ENCODE measurements at regions not wholly inside any gene's neighbourhood (a gene's known extent, or its start where the extent isn't known, plus 50 kb on each side); places are given as distances from the start of the nearest gene placed in this dataset.

GRCh38 chrX:5748586-5749150 lies 480.0 kb downstream of the NLGN4X start:
- Mint-ChIP-seq H3K4me3 (no peak overlapping the region), H3K9me3 (peaks cover 14% of the 10 kb centered on the region), H3K27ac (no peak overlapping the region), H3K36me3 (ENCODE audit: low read depth) (no peaks in the 10 kb centered on the region), H3K27me3 (ENCODE audit: low read depth) (no peaks in the 10 kb centered on the region), H3K4me1 (ENCODE audit: low read depth) (no peaks in the 10 kb centered on the region)
- no peak for DNase-seq (ENCODE audit: low spot score)

GRCh38 chrX:5746231-5746630 lies 482.4 kb downstream of the NLGN4X start:
- Mint-ChIP-seq H3K36me3 (ENCODE audit: low read depth) (no peaks in the 10 kb centered on the region), H3K9me3 (peaks cover 14% of the 10 kb centered on the region), H3K4me3 (no peak overlapping the region), H3K27ac (no peak overlapping the region), H3K27me3 (ENCODE audit: low read depth) (no peaks in the 10 kb centered on the region), H3K4me1 (ENCODE audit: low read depth) (no peaks in the 10 kb centered on the region)
- DNase-seq (ENCODE audit: low spot score), result no peak

GRCh38 chrX:5733501-5733900 lies 495.2 kb downstream of the NLGN4X start:
- H3K27ac Mint-ChIP-seq, result no peak overlapping the region
- H3K4me1 Mint-ChIP-seq (ENCODE audit: low read depth), result no peaks in the 10 kb centered on the region
- DNase-seq (ENCODE audit: low spot score), result no peak
- no peaks in the 10 kb centered on the region for H3K27me3 Mint-ChIP-seq (ENCODE audit: low read depth)
- no peak overlapping the region for H3K4me3 Mint-ChIP-seq
- H3K36me3 Mint-ChIP-seq (ENCODE audit: low read depth), result no peaks in the 10 kb centered on the region
- H3K9me3 Mint-ChIP-seq, result peaks cover 4% of the 10 kb centered on the region

- Mint-ChIP-seq H3K9me3 (peaks cover 4% of the 10 kb centered on the region), H3K4me1 (ENCODE audit: low read depth) (no peaks in the 10 kb centered on the region)
- no peak for DNase-seq (ENCODE audit: low spot score)
These were observed 498.1 kb downstream of the NLGN4X start for GRCh38 chrX:5730556-5730955.

GRCh38 chrX:5726224-5726623 lies 502.4 kb downstream of the NLGN4X start:
- Mint-ChIP-seq H3K4me1 (ENCODE audit: low read depth) (no peaks in the 10 kb centered on the region), H3K27ac (no peak overlapping the region), H3K36me3 (ENCODE audit: low read depth) (no peaks in the 10 kb centered on the region), H3K9me3 (peaks cover 2% of the 10 kb centered on the region), H3K4me3 (no peak overlapping the region), H3K27me3 (ENCODE audit: low read depth) (no peaks in the 10 kb centered on the region)
- DNase-seq (ENCODE audit: low spot score), result no peak

More at GRCh38 chrX:5730556-5730955, 498.1 kb downstream of the NLGN4X start:
- Mint-ChIP-seq H3K27ac (no peak overlapping the region), H3K27me3 (ENCODE audit: low read depth) (no peaks in the 10 kb centered on the region), H3K4me3 (no peak overlapping the region), H3K36me3 (ENCODE audit: low read depth) (no peaks in the 10 kb centered on the region)

GRCh38 chrX:5724123-5724522 lies 504.5 kb downstream of the NLGN4X start:
- Mint-ChIP-seq H3K27me3 (ENCODE audit: low read depth) (no peaks in the 10 kb centered on the region), H3K9me3 (no peaks in the 10 kb centered on the region), H3K36me3 (ENCODE audit: low read depth) (no peaks in the 10 kb centered on the region), H3K27ac (no peak overlapping the region), H3K4me3 (no peak overlapping the region), H3K4me1 (ENCODE audit: low read depth) (no peaks in the 10 kb centered on the region)
- no peak for DNase-seq (ENCODE audit: low spot score)

- H3K9me3 Mint-ChIP-seq, result no peaks in the 10 kb centered on the region
- no peaks in the 10 kb centered on the region for H3K36me3 Mint-ChIP-seq (ENCODE audit: low read depth)
- DNase-seq (ENCODE audit: low spot score), result no peak
- no peak overlapping the region for H3K4me3 Mint-ChIP-seq
- no peak overlapping the region for H3K27ac Mint-ChIP-seq
- H3K27me3 Mint-ChIP-seq (ENCODE audit: low read depth), result no peaks in the 10 kb centered on the region
- H3K4me1 Mint-ChIP-seq (ENCODE audit: low read depth), result no peaks in the 10 kb centered on the region
These were observed 510.0 kb downstream of the NLGN4X start for GRCh38 chrX:5718651-5719050.

GRCh38 chrX:5716666-5717065 lies 512.0 kb downstream of the NLGN4X start:
- H3K9me3 Mint-ChIP-seq, result peaks cover 5% of the 10 kb centered on the region
- no peak overlapping the region for H3K4me3 Mint-ChIP-seq
- no peak overlapping the region for H3K27ac Mint-ChIP-seq
- no peaks in the 10 kb centered on the region for H3K27me3 Mint-ChIP-seq (ENCODE audit: low read depth)
- H3K4me1 Mint-ChIP-seq (ENCODE audit: low read depth), result no peaks in the 10 kb centered on the region
- no peak for DNase-seq (ENCODE audit: low spot score)
- no peaks in the 10 kb centered on the region for H3K36me3 Mint-ChIP-seq (ENCODE audit: low read depth)

GRCh38 chrX:5708251-5708650 lies 520.4 kb downstream of the NLGN4X start:
- no peaks in the 10 kb centered on the region for H3K27me3 Mint-ChIP-seq (ENCODE audit: low read depth)
- H3K4me1 Mint-ChIP-seq (ENCODE audit: low read depth), result no peaks in the 10 kb centered on the region
- H3K27ac Mint-ChIP-seq, result no peak overlapping the region
- H3K4me3 Mint-ChIP-seq, result no peak overlapping the region
- DNase-seq (ENCODE audit: low spot score), result no peak
- peaks cover 5% of the 10 kb centered on the region for H3K9me3 Mint-ChIP-seq
- no peaks in the 10 kb centered on the region for H3K36me3 Mint-ChIP-seq (ENCODE audit: low read depth)

GRCh38 chrX:5702890-5703289 lies 525.8 kb downstream of the NLGN4X start:
- no peaks in the 10 kb centered on the region for H3K9me3 Mint-ChIP-seq
- H3K4me1 Mint-ChIP-seq (ENCODE audit: low read depth), result no peaks in the 10 kb centered on the region
- DNase-seq (ENCODE audit: low spot score), result no peak
- no peak overlapping the region for H3K4me3 Mint-ChIP-seq
- no peak overlapping the region for H3K27ac Mint-ChIP-seq
- H3K36me3 Mint-ChIP-seq (ENCODE audit: low read depth), result no peaks in the 10 kb centered on the region
- no peaks in the 10 kb centered on the region for H3K27me3 Mint-ChIP-seq (ENCODE audit: low read depth)

GRCh38 chrX:5695971-5696370 lies 532.7 kb downstream of the NLGN4X start:
- H3K9me3 Mint-ChIP-seq, result no peaks in the 10 kb centered on the region
- H3K27ac Mint-ChIP-seq, result no peak overlapping the region
- no peaks in the 10 kb centered on the region for H3K36me3 Mint-ChIP-seq (ENCODE audit: low read depth)
- H3K27me3 Mint-ChIP-seq (ENCODE audit: low read depth), result no peaks in the 10 kb centered on the region
- no peaks in the 10 kb centered on the region for H3K4me1 Mint-ChIP-seq (ENCODE audit: low read depth)
- DNase-seq (ENCODE audit: low spot score), result no peak
- no peak overlapping the region for H3K4me3 Mint-ChIP-seq

- Mint-ChIP-seq H3K27ac (no peak overlapping the region), H3K4me1 (ENCODE audit: low read depth) (no peaks in the 10 kb centered on the region), H3K9me3 (peaks cover 8% of the 10 kb centered on the region), H3K36me3 (ENCODE audit: low read depth) (no peaks in the 10 kb centered on the region), H3K4me3 (no peak overlapping the region), H3K27me3 (ENCODE audit: low read depth) (no peaks in the 10 kb centered on the region)
- no peak for DNase-seq (ENCODE audit: low spot score)
These were observed 544.7 kb downstream of the NLGN4X start for GRCh38 chrX:5683996-5684395.

GRCh38 chrX:5681159-5681558 lies 547.5 kb downstream of the NLGN4X start:
- Mint-ChIP-seq H3K4me3 (no peak overlapping the region), H3K27me3 (ENCODE audit: low read depth) (no peaks in the 10 kb centered on the region), H3K27ac (no peak overlapping the region), H3K36me3 (ENCODE audit: low read depth) (no peaks in the 10 kb centered on the region), H3K9me3 (peaks cover 8% of the 10 kb centered on the region), H3K4me1 (ENCODE audit: low read depth) (no peaks in the 10 kb centered on the region)
- DNase-seq (ENCODE audit: low spot score), result no peak

GRCh38 chrX:5674036-5674435 lies 554.6 kb downstream of the NLGN4X start:
- Mint-ChIP-seq H3K27ac (no peak overlapping the region), H3K9me3 (peaks cover 3% of the 10 kb centered on the region), H3K4me1 (ENCODE audit: low read depth) (no peaks in the 10 kb centered on the region), H3K4me3 (no peak overlapping the region), H3K36me3 (ENCODE audit: low read depth) (no peaks in the 10 kb centered on the region), H3K27me3 (ENCODE audit: low read depth) (no peaks in the 10 kb centered on the region)
- DNase-seq (ENCODE audit: low spot score), result no peak

- no peak for DNase-seq (ENCODE audit: low spot score)
- no peaks in the 10 kb centered on the region for H3K27me3 Mint-ChIP-seq (ENCODE audit: low read depth)
- no peak overlapping the region for H3K4me3 Mint-ChIP-seq
- H3K9me3 Mint-ChIP-seq, result peaks cover 3% of the 10 kb centered on the region
- H3K4me1 Mint-ChIP-seq (ENCODE audit: low read depth), result no peaks in the 10 kb centered on the region
- H3K27ac Mint-ChIP-seq, result no peak overlapping the region
- no peaks in the 10 kb centered on the region for H3K36me3 Mint-ChIP-seq (ENCODE audit: low read depth)
These were observed 556.6 kb downstream of the NLGN4X start for GRCh38 chrX:5672099-5672498.
